Kidney epithelial cell (primary cell): ENCODE measurements at regions not wholly inside any gene's neighbourhood (a gene's known extent, or its start where the extent isn't known, plus 50 kb on each side); places are given as distances from the start of the nearest gene placed in this dataset.

Experiments
- DNase-seq: peaks from one replicate; pipeline ENCODE4 v3.0.0-alpha.2; 2010; ENCODE audit warnings: low read depth
- H3K27me3 ChIP-seq: 2 replicates; pipeline ENCODE4 v1.6.0; 2011; ENCODE audit warnings: low read length; ENCODE audit not compliant: control insufficient read depth, insufficient read depth
- H3K36me3 ChIP-seq: 2 replicates; pipeline ENCODE4 v1.5.1; 2011; ENCODE audit warnings: low read length; ENCODE audit not compliant: control insufficient read depth, insufficient read depth
- H3K4me3 ChIP-seq: 2 replicates; pipeline ENCODE4 v1.5.1; 2011; ENCODE audit warnings: low read depth, mild to moderate bottlenecking, control low read depth, low read length
- CTCF ChIP-seq: IDR thresholded peaks from 2 replicates; pipeline ENCODE4 v1.5.1; 2011; ENCODE audit warnings: mild to moderate bottlenecking, moderate library complexity, low read length, control low read depth, inconsistent platforms; ENCODE audit not compliant: insufficient read depth, poor library complexity, severe bottlenecking

GRCh38 chr21:14716761-14717396 is 170.8 kb upstream of the SAMSN1 start:
- TF ChIP-seq CTCF, result no peak
- Histone ChIP-seq H3K36me3 (no peaks in the 10 kb centered on the region), H3K4me3 (no peak overlapping the region), H3K27me3 (no peaks in the 10 kb centered on the region)
- no peak for DNase-seq

GRCh38 chr21:14713109-14713508 is 167.0 kb upstream of the SAMSN1 start:
- no peak for TF ChIP-seq CTCF
- Histone ChIP-seq H3K4me3 (no peak overlapping the region), H3K36me3 (no peaks in the 10 kb centered on the region), H3K27me3 (no peaks in the 10 kb centered on the region)
- no peak for DNase-seq

- DNase-seq, result no peak
- Histone ChIP-seq H3K4me3 (no peak overlapping the region), H3K36me3 (no peaks in the 10 kb centered on the region), H3K27me3 (no peaks in the 10 kb centered on the region)
- TF ChIP-seq CTCF, result no peak
These were observed 166.1 kb upstream of the SAMSN1 start for GRCh38 chr21:14712121-14712715.

GRCh38 chr21:14711287-14711686 is 165.2 kb upstream of the SAMSN1 start:
- H3K27me3 ChIP-seq, result no peaks in the 10 kb centered on the region
- DNase-seq, result no peak
- H3K4me3 ChIP-seq, result no peak overlapping the region
- TF ChIP-seq CTCF, result no peak
- H3K36me3 ChIP-seq, result no peaks in the 10 kb centered on the region

GRCh38 chr21:14707511-14708020 is 161.5 kb upstream of the SAMSN1 start:
- no peak for DNase-seq
- TF ChIP-seq CTCF, result no peak
- no peaks in the 10 kb centered on the region for H3K36me3 ChIP-seq
- H3K27me3 ChIP-seq, result no peaks in the 10 kb centered on the region
- no peak overlapping the region for H3K4me3 ChIP-seq
